ENCODE measurements at regions not wholly inside any gene's neighbourhood (a gene's known extent, or its start where the extent isn't known, plus 50 kb on each side); places are given as distances from the start of the nearest gene placed in this dataset.

DNA sequence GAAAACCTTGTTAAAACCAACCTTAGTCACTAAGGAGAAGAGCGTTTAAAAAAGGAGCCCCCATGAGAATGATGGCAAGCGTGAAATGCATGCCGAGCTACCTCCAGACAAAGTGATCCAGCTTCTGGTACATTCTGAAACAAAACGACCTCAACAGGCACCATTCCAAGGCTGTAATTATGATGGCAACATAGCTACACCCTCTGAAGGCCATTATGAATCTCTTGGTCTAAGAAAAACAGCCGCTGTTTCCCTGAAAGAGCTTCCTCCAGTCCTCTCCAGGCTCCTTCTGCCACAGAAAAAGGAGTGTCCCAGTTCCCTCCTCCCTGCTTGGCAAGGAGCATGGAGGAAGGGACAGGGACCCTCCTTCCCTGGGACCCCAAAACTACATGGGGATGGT lies 50.0 kb upstream of the ABLIM1 start:
- H3K4me3 ChIP-seq (ENCODE audit: low read depth, low read length), result no peak overlapping the region
- TF ChIP-seq CTCF (IDR thresholded peaks at IDR 0.05; ENCODE audit: low read depth, low read length), result no peak
- ChIA-PET POLR2A (no interaction called here), CTCF (interaction anchor here (0.8 to 2.0 kb wide), 2 partner anchors 26 to 78 kb away, joined by 3 to 11 read pairs; no protein-coding TSS in a partner anchor)
- no peak overlapping the region for H3K27ac ChIP-seq (ENCODE audit: low read depth, low read length)
- H3K9me3 ChIP-seq (ENCODE audit: control insufficient read depth, insufficient read depth, low read length), result no peaks in the 10 kb centered on the region
- no peak for DNase-seq (ENCODE audit: low read depth, low spot score)
- no peaks in the 10 kb centered on the region for H3K27me3 ChIP-seq (ENCODE audit: control insufficient read depth, insufficient read depth, low read length)

- no peak for TF ChIP-seq CTCF (IDR thresholded peaks at IDR 0.05; ENCODE audit: low read depth, low read length)
- peak; percentile 48 for DNase-seq (ENCODE audit: low read depth, low spot score)
- Histone ChIP-seq H3K9me3 (ENCODE audit: control insufficient read depth, insufficient read depth, low read length) (no peaks in the 10 kb centered on the region), H3K4me3 (ENCODE audit: low read depth, low read length) (no peak overlapping the region), H3K27me3 (ENCODE audit: control insufficient read depth, insufficient read depth, low read length) (no peaks in the 10 kb centered on the region), H3K27ac (ENCODE audit: low read depth, low read length) (no peak overlapping the region)
- ChIA-PET POLR2A (no interaction called here), CTCF (interaction anchor here (0.8 to 2.0 kb wide), 2 partner anchors 27 to 77 kb away, joined by 3 to 11 read pairs; no protein-coding TSS in a partner anchor)
These were observed 50.8 kb upstream of the ABLIM1 start for GRCh38 chr10:114708717-114709335.

GRCh38 chr10:114709984-114710383 lies 51.9 kb upstream of the ABLIM1 start:
- H3K9me3 ChIP-seq (ENCODE audit: control insufficient read depth, insufficient read depth, low read length), result no peaks in the 10 kb centered on the region
- H3K27ac ChIP-seq (ENCODE audit: low read depth, low read length), result no peak overlapping the region
- POLR2A ChIA-PET, result no interaction called here
- H3K27me3 ChIP-seq (ENCODE audit: control insufficient read depth, insufficient read depth, low read length), result no peaks in the 10 kb centered on the region
- TF ChIP-seq CTCF (IDR thresholded peaks at IDR 0.05; ENCODE audit: low read depth, low read length), result no peak
- no peak for DNase-seq (ENCODE audit: low read depth, low spot score)
- H3K4me3 ChIP-seq (ENCODE audit: low read depth, low read length), result no peak overlapping the region
- CTCF ChIA-PET, result no interaction called here

GRCh38 chr10:114711176-114711868 lies 53.2 kb upstream of the ABLIM1 start:
- CTCF ChIA-PET, result no interaction called here
- POLR2A ChIA-PET, result no interaction called here
- H3K27me3 ChIP-seq (ENCODE audit: control insufficient read depth, insufficient read depth, low read length), result no peaks in the 10 kb centered on the region
- no peak overlapping the region for H3K4me3 ChIP-seq (ENCODE audit: low read depth, low read length)
- no peak for TF ChIP-seq CTCF (IDR thresholded peaks at IDR 0.05; ENCODE audit: low read depth, low read length)
- DNase-seq (ENCODE audit: low read depth, low spot score), result no peak
- H3K9me3 ChIP-seq (ENCODE audit: control insufficient read depth, insufficient read depth, low read length), result no peaks in the 10 kb centered on the region
- H3K27ac ChIP-seq (ENCODE audit: low read depth, low read length), result no peak overlapping the region

- DNase-seq (ENCODE audit: low read depth, low spot score), result no peak
- no peak for TF ChIP-seq CTCF (IDR thresholded peaks at IDR 0.05; ENCODE audit: low read depth, low read length)
- POLR2A ChIA-PET, result no interaction called here
- no peaks in the 10 kb centered on the region for H3K9me3 ChIP-seq (ENCODE audit: control insufficient read depth, insufficient read depth, low read length)
- CTCF ChIA-PET, result interaction anchor here (2.3 kb wide), 1 partner anchor 74 kb away, joined by 7 read pairs; no protein-coding TSS in a partner anchor
- no peak overlapping the region for H3K4me3 ChIP-seq (ENCODE audit: low read depth, low read length)
- no peaks in the 10 kb centered on the region for H3K27me3 ChIP-seq (ENCODE audit: control insufficient read depth, insufficient read depth, low read length)
- no peak overlapping the region for H3K27ac ChIP-seq (ENCODE audit: low read depth, low read length)
These were observed 53.8 kb upstream of the ABLIM1 start for GRCh38 chr10:114711869-114712250.
